Stimulated activated effector memory CD8-positive, alpha-beta T cell treated with anti-CD3 and anti-CD28 coated beads, Interleukin-12 subunit alpha, Interleukin-12 subunit beta, amount 100 ng/mL, for 72 hours (primary cell): ENCODE measurements at regions not wholly inside any gene's neighbourhood (a gene's known extent, or its start where the extent isn't known, plus 50 kb on each side); places are given as distances from the start of the nearest gene placed in this dataset.

Experiments
- ATAC-seq: fragments of 150-1000 bp; cut with Tn5 transposase; 2 replicates; pipeline ENCODE4 v1.10.0; 2021
- DNase-seq, 2 donors: peaks; one replicate each; pipeline ENCODE4 v3.0.0; 2021 to 2022; ENCODE audit warnings: low spot score in 2 of 2
- H3K27ac Mint-ChIP-seq: one replicate; pipeline ENCODE4 v1.8.0; 2022; ENCODE audit warnings: mild to moderate bottlenecking, mixed read lengths
- H3K36me3 Mint-ChIP-seq: one replicate; pipeline ENCODE4 v1.8.0; 2022; ENCODE audit warnings: mild to moderate bottlenecking, mixed read lengths
- H3K4me1 Mint-ChIP-seq: one replicate; pipeline ENCODE4 v1.8.0; 2022; ENCODE audit warnings: mixed read lengths
- H3K4me3 Mint-ChIP-seq: one replicate; pipeline ENCODE4 v1.8.0; 2022; ENCODE audit warnings: mild to moderate bottlenecking, mixed read lengths
- H3K9me3 Mint-ChIP-seq: one replicate; pipeline ENCODE4 v1.8.0; 2022; ENCODE audit warnings: mixed read lengths

DNA sequence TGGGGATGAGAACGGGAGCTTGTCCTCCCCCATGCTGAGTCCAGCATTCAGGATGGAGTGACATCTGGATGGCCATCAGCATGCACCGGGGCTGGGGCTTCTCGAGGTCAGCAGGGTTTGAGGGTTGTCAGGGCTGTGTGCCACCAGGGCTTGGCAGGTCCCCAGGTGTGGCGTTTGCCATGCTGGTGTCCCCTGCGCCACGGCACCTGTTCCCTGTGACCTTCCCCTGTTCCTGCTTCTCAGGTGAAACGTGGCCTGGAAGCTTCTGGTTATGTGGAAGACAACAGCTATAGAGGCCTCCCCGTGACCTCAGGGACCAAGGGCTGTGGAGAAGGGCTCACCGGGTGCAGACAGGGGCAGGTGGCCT lies 152.4 kb downstream of the KIF26A start:
- H3K27ac Mint-ChIP-seq, result no peak overlapping the region
- peaks cover 3% of the 10 kb centered on the region for H3K9me3 Mint-ChIP-seq
- DNase-seq, result no peak
- H3K4me3 Mint-ChIP-seq, result no peak overlapping the region
- H3K4me1 Mint-ChIP-seq, result no peaks in the 10 kb centered on the region
- H3K36me3 Mint-ChIP-seq, result no peaks in the 10 kb centered on the region
- ATAC-seq, result no peak

DNA sequence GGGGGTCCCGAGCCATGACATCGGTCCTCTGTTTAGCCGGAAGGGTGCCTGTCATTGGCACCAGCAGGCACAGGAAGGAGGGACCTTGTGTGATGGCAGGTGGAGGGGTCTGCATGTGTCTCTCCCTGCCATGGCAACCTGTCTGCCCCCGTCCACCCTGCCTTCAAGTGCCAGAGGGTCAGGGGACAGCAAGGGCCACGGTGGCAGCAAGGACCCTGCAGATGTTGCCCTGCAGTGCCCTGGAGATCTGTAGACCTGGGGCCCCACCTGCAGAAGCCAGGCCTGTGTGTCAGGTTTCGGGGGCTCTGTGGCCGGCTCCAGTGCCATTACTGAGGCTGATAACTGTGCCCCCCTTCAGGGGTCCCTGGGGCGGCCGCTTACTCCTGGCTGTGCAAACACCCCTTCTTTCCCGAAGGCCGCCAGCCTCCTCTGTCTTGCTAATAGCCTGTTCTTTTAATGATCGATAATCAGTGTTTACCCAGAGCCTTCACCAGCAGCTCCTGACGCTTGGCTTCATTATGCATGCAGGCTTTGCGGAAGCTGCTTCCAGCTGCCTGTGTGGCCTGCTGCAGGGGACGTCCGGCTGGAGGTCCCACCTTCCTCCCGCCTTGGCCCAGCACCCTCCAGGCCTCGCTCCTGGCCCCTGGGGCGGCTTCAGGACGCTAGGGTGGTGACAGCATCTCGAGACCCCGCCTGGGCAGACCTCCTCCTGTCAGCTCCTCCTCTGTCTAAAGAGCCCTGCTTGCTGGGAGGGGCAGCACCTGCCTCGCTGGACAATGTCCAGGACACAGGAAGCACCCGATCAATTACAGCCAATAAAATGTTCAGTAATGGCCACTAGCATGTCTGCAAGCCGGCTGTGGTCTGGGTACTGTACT lies 153.0 kb downstream of the KIF26A start:
- no peak overlapping the region for H3K4me3 Mint-ChIP-seq
- no peaks in the 10 kb centered on the region for H3K4me1 Mint-ChIP-seq
- H3K36me3 Mint-ChIP-seq, result no peaks in the 10 kb centered on the region
- ATAC-seq, result no peak
- no peak for DNase-seq
- no peak overlapping the region for H3K27ac Mint-ChIP-seq
- H3K9me3 Mint-ChIP-seq, result peaks cover 3% of the 10 kb centered on the region

DNA sequence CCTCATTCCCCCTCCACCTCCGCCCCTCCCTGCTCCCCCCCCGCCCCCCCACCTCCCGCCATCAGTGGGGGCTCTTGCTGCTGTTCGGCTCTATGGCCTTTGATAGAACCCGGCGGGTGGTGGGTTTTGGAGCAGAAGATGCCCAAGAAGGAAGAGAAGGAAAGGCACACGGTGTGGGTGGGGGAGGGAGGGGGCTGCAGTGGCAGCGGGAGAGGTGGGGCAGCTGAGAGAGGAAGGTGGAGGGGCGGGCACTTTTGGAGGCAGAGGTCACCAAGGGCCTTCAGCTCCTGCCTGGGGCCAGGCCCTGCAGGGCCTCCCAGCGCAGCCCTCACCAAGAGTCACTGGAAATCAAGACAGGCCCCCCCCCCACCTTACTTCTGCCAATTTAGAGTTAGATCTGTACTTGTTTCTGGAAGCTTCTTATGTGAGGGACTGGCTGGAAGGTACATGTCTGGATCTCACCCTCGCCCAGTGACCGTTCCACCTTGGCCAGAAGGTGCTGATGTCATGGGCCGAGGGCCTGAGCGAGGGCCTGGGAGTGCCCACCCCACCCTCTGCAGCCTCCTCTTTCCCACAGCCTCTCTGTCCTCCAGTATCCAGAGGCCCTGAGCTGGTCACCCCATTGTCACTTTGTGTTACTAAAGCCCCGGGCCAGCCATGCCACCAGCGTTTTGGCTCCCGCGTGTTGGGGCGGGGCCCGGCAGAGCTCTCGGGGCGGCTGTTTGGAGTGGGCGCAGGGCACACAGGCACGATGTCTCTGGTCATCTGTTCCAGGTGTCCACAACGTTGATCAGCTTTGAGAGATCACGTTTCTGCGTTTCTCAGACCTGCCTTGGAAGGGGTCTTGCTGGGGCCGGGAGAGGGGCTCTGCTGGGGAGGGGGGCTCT lies 153.9 kb downstream of the KIF26A start:
- DNase-seq (no peak), ATAC-seq (no peak)
- H3K4me1 Mint-ChIP-seq, result no peaks in the 10 kb centered on the region

DNA sequence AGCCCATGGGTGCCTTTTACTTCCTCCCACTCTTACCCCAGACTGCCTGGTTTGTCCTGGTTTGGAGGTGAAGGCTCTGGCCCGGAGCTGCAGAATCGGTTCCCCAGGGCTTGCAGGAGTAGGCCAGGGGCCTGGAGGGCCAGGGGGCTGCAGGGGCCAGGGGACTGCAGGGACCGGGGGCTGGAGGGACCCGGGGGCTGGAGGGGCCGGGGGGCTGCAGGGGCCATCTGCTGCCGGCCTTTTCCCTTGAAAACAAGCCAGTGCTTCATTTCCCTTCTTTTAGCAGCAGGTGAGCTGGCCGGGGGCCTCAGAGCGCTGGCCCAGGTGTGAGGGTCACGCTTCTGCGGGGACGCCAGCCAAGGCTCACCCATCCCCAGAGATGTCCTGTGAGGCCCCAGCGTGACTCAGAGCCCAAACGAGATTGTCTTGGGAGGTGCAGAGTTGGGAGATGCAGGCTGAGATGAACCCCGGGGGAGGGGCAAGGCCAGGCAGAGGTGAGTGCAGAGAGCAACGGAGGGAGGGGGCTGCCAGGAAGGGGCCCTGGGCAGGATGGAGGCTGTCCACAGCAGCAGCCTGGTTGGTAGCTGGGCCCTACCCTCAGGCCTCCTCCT lies 154.9 kb downstream of the KIF26A start:
- H3K4me3 Mint-ChIP-seq, result no peak overlapping the region
- H3K36me3 Mint-ChIP-seq, result no peaks in the 10 kb centered on the region
- no peak for DNase-seq
- ATAC-seq, result no peak
- H3K4me1 Mint-ChIP-seq, result no peaks in the 10 kb centered on the region
- peaks cover 3% of the 10 kb centered on the region for H3K9me3 Mint-ChIP-seq
- no peak overlapping the region for H3K27ac Mint-ChIP-seq

More for the DNA sequence above, 153.9 kb downstream of the KIF26A start:
- Mint-ChIP-seq H3K36me3 (no peaks in the 10 kb centered on the region), H3K27ac (no peak overlapping the region), H3K4me3 (no peak overlapping the region), H3K9me3 (peaks cover 3% of the 10 kb centered on the region)

DNA sequence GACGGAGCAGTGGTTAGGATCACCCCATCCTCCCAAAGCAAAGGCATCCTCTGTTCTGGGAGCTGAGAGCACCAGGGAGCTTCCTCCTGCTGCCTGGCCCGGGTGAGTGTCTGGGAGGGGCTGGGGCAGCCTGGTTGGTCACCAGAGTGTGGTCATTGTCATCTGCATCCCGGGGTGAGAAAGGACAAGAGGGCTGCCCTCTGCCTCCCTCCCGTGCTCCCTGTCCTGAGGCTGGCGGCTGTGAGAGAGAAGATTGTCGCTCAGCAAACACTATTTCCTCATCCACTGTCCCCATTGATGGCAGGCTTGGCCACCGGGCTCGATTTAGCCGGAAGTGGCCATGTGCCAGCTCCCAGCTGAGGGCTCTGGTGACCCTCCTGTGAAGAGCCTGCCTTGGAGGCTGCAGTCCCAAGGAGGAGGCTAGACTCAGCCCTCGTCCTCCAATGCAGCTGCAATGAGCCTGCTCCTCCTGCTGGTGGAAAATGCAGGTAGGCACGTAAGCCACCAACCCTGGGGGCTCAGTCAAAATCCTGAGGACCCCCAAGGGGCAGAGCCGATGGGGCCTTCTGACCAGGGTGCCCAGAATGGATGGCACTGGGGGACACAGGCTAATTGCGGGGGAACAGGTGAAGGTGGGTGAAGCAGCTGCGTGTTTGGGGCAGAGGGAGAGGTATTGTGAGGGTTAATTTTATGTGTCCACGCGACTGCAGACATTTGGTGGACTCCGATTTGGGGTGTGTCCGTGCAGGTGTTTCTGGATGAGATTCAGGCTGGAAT lies 155.7 kb downstream of the KIF26A start:
- Mint-ChIP-seq H3K4me1 (no peaks in the 10 kb centered on the region), H3K36me3 (no peaks in the 10 kb centered on the region), H3K9me3 (no peaks in the 10 kb centered on the region), H3K4me3 (no peak overlapping the region), H3K27ac (peak overlapping the region; percentile 82)
- ATAC-seq (no peak), DNase-seq (no peak)

DNA sequence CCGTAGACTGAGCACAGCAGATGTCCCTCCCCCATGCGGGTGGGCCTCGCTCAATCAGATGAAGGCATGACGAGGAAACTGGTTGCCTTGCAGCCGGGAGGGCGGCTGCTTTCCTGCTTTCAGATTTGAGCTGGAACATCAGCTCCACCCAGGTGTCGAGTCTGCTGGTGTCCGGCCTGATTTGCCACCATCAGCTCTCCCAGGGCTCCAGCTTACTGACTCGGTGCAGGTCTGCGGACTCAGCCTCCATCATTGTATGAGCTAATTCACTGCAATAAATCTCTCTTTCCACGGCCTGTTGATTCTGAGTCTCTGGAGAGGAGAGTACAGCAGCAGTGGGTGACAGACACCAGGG lies 156.2 kb downstream of the KIF26A start:
- Mint-ChIP-seq H3K4me1 (no peaks in the 10 kb centered on the region), H3K4me3 (no peak overlapping the region), H3K9me3 (no peaks in the 10 kb centered on the region), H3K36me3 (no peaks in the 10 kb centered on the region), H3K27ac (peak overlapping the region; percentile 82)
- ATAC-seq (no peak), DNase-seq (no peak)

DNA sequence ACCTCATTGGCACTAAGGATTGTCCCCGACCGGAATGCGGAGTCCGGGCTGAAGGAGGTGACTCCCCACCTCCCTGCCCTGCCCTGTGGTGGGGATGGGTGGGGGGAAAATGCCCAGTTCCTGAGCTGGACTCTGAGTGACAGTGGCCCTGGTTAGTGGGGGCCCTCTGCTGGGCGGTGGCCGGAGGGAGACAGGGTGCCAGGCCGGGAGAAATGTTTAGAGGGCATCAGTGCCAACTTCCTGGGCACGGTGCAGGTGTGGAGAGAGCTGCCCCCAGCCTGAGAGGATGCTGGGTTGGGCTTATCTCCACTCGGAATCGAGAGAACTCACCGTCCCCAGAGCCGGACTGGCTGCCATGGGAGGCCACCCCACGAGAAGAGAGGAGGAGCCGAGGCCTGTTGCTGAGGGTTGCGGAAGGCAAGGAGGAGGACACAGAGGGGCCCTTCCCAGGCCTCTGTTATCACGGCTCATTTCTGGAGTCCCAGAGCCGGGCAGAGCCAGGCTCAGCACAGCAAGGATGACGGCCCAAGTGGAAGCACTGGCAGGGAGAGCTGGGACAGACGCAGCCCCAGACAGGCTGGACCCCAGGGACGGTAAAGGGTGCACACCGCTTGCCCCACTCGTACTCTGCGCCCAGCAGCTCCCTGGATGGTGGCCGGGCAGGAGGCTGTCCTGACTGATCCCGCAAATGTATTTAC lies 156.7 kb downstream of the KIF26A start:
- H3K4me3 Mint-ChIP-seq, result no peak overlapping the region
- DNase-seq, result no peak
- H3K36me3 Mint-ChIP-seq, result no peaks in the 10 kb centered on the region
- ATAC-seq, result no peak
- no peaks in the 10 kb centered on the region for H3K9me3 Mint-ChIP-seq
- H3K27ac Mint-ChIP-seq, result no peak overlapping the region
- no peaks in the 10 kb centered on the region for H3K4me1 Mint-ChIP-seq

DNA sequence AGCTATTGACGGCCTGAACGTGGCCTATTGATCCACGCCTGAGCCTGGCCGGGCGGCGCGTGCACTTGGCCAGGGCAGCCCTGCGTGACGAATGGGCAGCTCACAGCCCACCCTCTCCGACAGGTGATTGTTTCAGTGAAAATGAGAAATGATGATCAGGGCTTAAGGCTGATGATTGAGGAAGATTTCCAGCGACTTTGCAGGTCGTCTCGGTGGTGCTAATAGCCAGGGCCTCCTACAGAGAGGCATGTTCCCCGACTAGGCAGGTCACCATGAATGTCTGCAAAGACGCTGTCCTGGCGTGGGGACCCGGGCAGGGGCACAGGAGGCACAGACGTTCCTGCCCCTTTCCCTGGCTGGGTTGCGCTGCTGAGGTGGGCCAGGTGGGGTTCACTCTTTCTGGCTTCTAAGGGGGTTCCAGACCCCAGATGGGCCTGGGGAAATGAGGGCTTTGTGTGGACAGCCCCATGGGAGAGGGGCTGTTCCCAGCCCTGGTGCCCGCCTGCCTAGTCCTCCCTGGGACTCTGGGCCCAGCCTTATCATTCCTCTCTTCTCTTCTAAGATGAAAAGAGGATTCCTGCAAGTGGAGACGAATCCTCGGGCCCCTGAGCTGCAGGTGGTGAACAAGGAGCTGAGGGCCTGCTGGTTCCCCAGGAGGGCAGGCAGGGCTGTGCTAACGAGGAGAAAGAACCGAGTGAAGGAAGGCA lies 157.4 kb downstream of the KIF26A start:
- no peaks in the 10 kb centered on the region for H3K4me1 Mint-ChIP-seq
- ATAC-seq, result no peak
- no peak overlapping the region for H3K4me3 Mint-ChIP-seq
- DNase-seq, result no peak
- no peak overlapping the region for H3K27ac Mint-ChIP-seq
- H3K36me3 Mint-ChIP-seq, result no peaks in the 10 kb centered on the region
- no peaks in the 10 kb centered on the region for H3K9me3 Mint-ChIP-seq

DNA sequence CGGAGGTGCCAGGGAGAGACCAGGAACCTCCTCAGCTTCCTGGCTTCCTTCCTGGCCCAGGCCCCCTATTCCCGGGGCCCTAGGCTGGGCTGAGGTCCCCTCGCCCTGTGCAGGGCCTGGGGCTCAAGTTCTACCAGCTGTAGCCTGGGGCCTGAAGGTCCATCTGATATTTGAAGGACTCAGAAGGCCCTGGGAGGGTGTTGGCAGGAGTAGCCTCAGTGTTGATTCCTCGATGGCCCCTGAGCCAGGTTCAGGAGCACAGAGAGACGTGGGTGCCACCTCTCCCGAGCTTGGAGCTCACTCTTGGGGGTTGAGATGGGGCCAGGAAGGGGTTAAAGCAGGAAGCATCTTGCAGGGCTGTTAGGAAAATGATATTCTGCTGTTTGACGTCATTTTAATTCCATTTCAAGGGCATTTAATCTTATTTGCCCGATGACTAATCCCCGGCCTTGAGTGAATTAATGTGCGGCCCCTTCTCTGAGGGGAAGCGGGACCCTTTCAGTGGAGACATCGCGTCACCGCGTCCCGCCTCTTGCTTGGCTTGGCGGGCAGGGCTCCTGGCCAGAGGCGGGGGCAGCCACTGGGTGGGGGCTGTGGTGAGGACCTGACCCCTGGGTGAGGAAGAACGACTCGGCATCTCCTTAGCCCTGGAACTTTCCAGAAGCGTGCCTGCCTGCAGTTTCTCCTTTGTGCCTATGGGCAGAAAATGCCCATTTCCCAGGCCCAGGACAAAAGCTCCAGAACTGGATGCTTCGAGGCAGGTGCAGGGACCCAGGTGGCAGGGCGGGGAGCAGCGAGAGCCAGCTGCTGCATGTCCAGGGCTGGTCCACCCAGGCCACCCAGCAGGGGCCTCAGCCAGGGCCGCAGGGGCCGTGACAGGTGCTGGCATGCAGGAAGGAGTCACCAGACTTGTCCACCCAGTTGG lies 158.3 kb downstream of the KIF26A start:
- no peak overlapping the region for H3K27ac Mint-ChIP-seq
- no peak for ATAC-seq
- H3K36me3 Mint-ChIP-seq, result no peaks in the 10 kb centered on the region
- peaks cover 6% of the 10 kb centered on the region for H3K4me1 Mint-ChIP-seq
- H3K9me3 Mint-ChIP-seq, result peaks cover 3% of the 10 kb centered on the region
- DNase-seq, result no peak
- no peak overlapping the region for H3K4me3 Mint-ChIP-seq

DNA sequence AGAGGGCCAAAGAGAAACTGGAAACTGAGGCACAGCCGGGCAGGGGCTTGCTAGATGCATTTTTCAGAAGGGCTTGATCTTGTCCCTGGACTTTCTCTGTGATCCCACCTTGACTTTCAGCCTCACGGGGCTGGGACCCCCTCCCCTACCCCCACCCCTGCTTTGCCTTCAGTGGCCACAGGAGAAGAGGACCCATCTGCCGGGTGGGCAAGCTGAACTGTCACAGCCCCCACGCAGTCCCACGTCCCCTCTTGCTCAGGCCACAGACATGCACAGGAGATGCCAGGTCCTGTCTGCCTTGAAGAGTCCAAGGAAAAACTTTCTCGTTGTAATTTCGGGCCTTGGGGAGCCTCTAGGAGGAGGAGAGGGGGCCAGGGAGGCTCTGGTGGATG lies 158.9 kb downstream of the KIF26A start:
- ATAC-seq, result no peak
- no peak for DNase-seq
- Mint-ChIP-seq H3K36me3 (no peaks in the 10 kb centered on the region), H3K4me3 (no peak overlapping the region), H3K9me3 (peaks cover 3% of the 10 kb centered on the region), H3K27ac (no peak overlapping the region), H3K4me1 (peaks cover 6% of the 10 kb centered on the region)

DNA sequence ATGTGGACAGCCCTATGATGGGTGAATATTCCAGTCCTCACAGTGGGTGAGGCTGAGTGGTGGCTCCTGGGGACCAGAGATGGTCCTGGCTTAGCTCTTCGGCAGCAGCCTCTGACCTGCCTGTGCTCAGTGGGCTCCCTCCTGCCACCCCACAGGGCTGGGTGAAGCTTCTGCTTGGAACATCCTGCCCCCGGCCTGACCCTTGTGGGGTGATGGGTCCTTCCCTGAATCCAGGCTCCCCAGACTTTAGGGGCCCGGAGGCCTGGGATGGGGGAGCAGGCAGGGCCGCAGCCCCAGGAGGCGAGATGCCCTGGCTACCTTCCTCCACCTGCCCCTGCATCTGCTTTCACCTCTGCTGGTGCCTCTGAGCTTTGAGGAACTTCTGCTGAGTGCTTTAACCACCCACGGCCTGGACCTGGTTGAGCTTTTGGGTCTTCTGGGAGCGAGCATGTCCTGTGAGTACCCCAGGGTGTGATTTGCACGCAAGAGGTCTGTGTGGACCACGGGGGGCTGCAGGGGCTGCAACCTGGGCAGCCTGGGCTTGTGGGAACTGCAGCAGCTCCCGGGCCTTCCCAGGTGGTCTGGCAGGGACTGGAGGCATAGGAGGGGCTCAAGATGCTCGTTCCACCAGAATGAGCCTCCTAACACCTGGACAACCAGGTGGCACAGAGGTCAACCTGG lies 159.5 kb downstream of the KIF26A start:
- Mint-ChIP-seq H3K4me3 (no peak overlapping the region), H3K9me3 (peaks cover 3% of the 10 kb centered on the region), H3K4me1 (peaks cover 6% of the 10 kb centered on the region), H3K36me3 (no peaks in the 10 kb centered on the region), H3K27ac (no peak overlapping the region)
- no peak for DNase-seq
- ATAC-seq, result no peak

DNA sequence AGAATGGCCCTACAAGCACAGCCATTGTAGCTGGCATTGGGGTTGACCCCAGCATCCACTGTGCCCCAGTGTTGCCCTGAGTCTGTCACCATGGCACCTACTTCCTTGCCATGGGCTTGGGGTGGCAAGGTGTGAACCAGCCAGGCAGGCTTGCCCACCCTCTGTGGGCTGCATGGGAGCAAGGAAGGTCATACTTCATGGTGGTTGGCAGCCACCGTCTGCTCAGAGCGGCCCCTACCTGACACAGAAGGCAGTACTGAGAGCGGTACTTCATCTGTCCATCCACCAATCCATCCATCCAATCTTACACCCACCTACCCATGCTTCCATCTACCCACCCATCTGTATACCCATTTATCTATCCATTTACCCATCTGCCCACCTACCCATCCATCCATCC lies 160.1 kb downstream of the KIF26A start:
- no peak overlapping the region for H3K27ac Mint-ChIP-seq
- DNase-seq (no peak), ATAC-seq (no peak)
- H3K4me3 Mint-ChIP-seq, result no peak overlapping the region
- peaks cover 6% of the 10 kb centered on the region for H3K4me1 Mint-ChIP-seq
- peaks cover 3% of the 10 kb centered on the region for H3K9me3 Mint-ChIP-seq
- H3K36me3 Mint-ChIP-seq, result no peaks in the 10 kb centered on the region
